ENCODE measurements at regions not wholly inside any gene's neighbourhood (a gene's known extent, or its start where the extent isn't known, plus 50 kb on each side); places are given as distances from the start of the nearest gene placed in this dataset.

DNA sequence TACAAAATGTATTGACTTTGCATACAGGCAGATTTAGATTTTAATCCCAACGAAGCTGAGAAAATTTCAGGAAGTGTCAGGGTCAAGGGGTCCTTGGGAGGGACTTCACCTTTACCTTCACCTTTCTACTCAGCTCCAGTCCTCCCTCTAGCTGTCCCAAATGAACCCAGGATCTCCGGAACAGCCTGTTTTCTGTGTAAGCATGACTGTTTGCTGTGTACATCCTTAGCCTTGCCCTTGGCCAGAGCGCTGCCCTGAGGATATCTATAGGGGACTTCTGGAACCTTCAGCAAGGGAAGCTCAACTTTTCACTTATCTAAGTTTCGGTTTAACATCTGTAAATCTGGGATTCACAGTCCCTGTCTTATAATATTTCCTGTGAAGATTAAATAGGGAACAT lies 246.8 kb upstream of the ST6GAL2 start:
- no peak for TF ChIP-seq POLR2A (IDR thresholded peaks at IDR 0.05)
- TF ChIP-seq, protein P1, sequence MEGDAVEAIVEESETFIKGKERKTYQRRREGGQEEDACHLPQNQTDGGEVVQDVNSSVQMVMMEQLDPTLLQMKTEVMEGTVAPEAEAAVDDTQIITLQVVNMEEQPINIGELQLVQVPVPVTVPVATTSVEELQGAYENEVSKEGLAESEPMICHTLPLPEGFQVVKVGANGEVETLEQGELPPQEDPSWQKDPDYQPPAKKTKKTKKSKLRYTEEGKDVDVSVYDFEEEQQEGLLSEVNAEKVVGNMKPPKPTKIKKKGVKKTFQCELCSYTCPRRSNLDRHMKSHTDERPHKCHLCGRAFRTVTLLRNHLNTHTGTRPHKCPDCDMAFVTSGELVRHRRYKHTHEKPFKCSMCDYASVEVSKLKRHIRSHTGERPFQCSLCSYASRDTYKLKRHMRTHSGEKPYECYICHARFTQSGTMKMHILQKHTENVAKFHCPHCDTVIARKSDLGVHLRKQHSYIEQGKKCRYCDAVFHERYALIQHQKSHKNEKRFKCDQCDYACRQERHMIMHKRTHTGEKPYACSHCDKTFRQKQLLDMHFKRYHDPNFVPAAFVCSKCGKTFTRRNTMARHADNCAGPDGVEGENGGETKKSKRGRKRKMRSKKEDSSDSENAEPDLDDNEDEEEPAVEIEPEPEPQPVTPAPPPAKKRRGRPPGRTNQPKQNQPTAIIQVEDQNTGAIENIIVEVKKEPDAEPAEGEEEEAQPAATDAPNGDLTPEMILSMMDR (IDR thresholded peaks at IDR 0.05) = no peak
